GM06990 (cell line): ENCODE measurements at regions not wholly inside any gene's neighbourhood (a gene's known extent, or its start where the extent isn't known, plus 50 kb on each side); places are given as distances from the start of the nearest gene placed in this dataset.

Experiments
- DNase-seq: peaks from one replicate; pipeline ENCODE4 v3.0.0-alpha.2; 2011; ENCODE audit not compliant: insufficient read length; ENCODE audit errors: extremely low read depth
- H3K27me3 ChIP-seq: replicated peaks from 2 replicates; pipeline ENCODE4 v1.6.0; 2011; ENCODE audit warnings: low read length; ENCODE audit not compliant: control insufficient read depth, insufficient read depth
- H3K36me3 ChIP-seq: 2 replicates; pipeline ENCODE4 v1.5.1; 2011; ENCODE audit warnings: low read length; ENCODE audit not compliant: control insufficient read depth, insufficient read depth
- H3K4me3 ChIP-seq: replicated peaks from 2 replicates; pipeline ENCODE4 v1.5.1; 2011; ENCODE audit warnings: low read depth, mild to moderate bottlenecking, control low read depth, low read length
- TF ChIP-seq, protein P1 (sequence below): IDR thresholded peaks from 2 replicates; pipeline ENCODE4 v1.5.1; 2011; ENCODE audit warnings: low read length, control low read depth, mild to moderate bottlenecking, inconsistent platforms; ENCODE audit not compliant: insufficient read depth, poor library complexity, severe bottlenecking

- Histone ChIP-seq H3K4me3 (no peak overlapping the region), H3K36me3 (no peaks in the 10 kb centered on the region), H3K27me3 (no peaks in the 10 kb centered on the region; the same call in 1 of the 2 replicates)
- DNase-seq, result no peak
- TF ChIP-seq, protein P1, sequence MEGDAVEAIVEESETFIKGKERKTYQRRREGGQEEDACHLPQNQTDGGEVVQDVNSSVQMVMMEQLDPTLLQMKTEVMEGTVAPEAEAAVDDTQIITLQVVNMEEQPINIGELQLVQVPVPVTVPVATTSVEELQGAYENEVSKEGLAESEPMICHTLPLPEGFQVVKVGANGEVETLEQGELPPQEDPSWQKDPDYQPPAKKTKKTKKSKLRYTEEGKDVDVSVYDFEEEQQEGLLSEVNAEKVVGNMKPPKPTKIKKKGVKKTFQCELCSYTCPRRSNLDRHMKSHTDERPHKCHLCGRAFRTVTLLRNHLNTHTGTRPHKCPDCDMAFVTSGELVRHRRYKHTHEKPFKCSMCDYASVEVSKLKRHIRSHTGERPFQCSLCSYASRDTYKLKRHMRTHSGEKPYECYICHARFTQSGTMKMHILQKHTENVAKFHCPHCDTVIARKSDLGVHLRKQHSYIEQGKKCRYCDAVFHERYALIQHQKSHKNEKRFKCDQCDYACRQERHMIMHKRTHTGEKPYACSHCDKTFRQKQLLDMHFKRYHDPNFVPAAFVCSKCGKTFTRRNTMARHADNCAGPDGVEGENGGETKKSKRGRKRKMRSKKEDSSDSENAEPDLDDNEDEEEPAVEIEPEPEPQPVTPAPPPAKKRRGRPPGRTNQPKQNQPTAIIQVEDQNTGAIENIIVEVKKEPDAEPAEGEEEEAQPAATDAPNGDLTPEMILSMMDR, result no peak
Measured at GRCh38 chr15:98398056-98398455, 250.3 kb upstream of the IGF1R start.

GRCh38 chr15:98398886-98399285, 249.5 kb upstream of the IGF1R start:
- no peaks in the 10 kb centered on the region; the same call in 1 of the 2 replicates for H3K27me3 ChIP-seq
- DNase-seq, result no peak
- TF ChIP-seq, protein P1, result no peak

GRCh38 chr15:98400120-98400519, 248.2 kb upstream of the IGF1R start:
- H3K27me3 ChIP-seq, result no peaks in the 10 kb centered on the region; the same call in 1 of the 2 replicates
- no peak overlapping the region for H3K4me3 ChIP-seq
- no peaks in the 10 kb centered on the region for H3K36me3 ChIP-seq
- TF ChIP-seq, protein P1, result no peak
- no peak for DNase-seq

More at GRCh38 chr15:98398886-98399285, 249.5 kb upstream of the IGF1R start:
- no peaks in the 10 kb centered on the region for H3K36me3 ChIP-seq
- no peak overlapping the region for H3K4me3 ChIP-seq

DNA sequence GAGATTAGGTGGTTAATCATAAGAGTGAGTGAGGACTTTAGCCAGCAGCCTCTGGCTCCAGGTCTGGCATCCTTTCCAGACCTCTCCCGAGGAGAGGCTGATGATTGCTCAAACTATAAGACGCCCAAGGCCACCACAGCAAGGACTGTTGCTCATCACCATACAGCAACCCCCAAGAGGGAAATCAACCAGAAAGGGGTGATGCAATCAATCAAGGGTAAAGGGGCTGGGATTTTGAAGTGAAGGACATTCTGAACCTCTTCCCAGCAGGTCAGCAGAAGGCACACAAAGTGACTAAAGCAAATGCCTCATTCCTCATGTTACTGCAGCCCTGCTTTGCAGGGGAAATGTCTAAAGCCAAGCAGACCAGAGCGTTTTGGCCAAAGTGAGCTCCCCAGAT, 247.3 kb upstream of the IGF1R start:
- DNase-seq, result no peak
- Histone ChIP-seq H3K4me3 (no peak overlapping the region), H3K36me3 (no peaks in the 10 kb centered on the region), H3K27me3 (no peaks in the 10 kb centered on the region; the same call in 1 of the 2 replicates)
- TF ChIP-seq, protein P1, result no peak

DNA sequence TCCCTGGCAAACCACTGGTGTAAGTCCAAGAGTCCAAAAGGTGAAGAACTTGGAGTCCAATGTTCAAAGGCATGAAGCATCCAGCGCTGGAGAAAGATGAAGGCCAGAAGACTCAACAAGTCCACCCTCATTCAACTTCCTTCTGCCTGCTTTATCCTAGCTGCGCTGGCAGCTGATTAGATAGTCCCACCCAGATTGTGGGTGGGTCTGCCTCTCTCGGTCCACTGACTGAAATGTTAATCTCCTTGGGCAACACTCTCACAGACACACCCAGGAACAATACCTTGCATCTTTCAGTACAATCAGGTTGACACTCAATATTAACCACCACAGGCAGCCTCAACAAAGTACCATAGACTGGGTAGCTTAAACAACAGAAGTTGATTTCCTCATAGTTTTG, 245.9 kb upstream of the IGF1R start:
- H3K27me3 ChIP-seq, result no peaks in the 10 kb centered on the region
- TF ChIP-seq, protein P1, result no peak
- no peak for DNase-seq
- H3K36me3 ChIP-seq, result no peaks in the 10 kb centered on the region
- H3K4me3 ChIP-seq, result no peak overlapping the region

GRCh38 chr15:98403169-98403568, 245.2 kb upstream of the IGF1R start:
- TF ChIP-seq, protein P1, result no peak
- no peaks in the 10 kb centered on the region for H3K36me3 ChIP-seq
- DNase-seq, result no peak
- H3K4me3 ChIP-seq, result no peak overlapping the region
- no peaks in the 10 kb centered on the region for H3K27me3 ChIP-seq
